A172 (cell line): ENCODE measurements at regions not wholly inside any gene's neighbourhood (a gene's known extent, or its start where the extent isn't known, plus 50 kb on each side); places are given as distances from the start of the nearest gene placed in this dataset.

Source experiments
- DNase-seq: peaks from one replicate; pipeline ENCODE4 v3.0.0-alpha.2; 2015; ENCODE audit warnings: low spot score

- no peak for DNase-seq
These were observed 274.3 kb upstream of the FOXQ1 start for GRCh38 chr6:1037430-1038202.

- DNase-seq: no peak
These were observed 276.5 kb upstream of the FOXQ1 start for GRCh38 chr6:1035401-1035800.

GRCh38 chr6:1031720-1032119 is 280.2 kb upstream of the FOXQ1 start:
- DNase-seq: no peak

GRCh38 chr6:1029141-1029540 is 282.8 kb upstream of the FOXQ1 start:
- no peak for DNase-seq

GRCh38 chr6:1028723-1029122 is 283.2 kb upstream of the FOXQ1 start:
- DNase-seq: no peak

GRCh38 chr6:1027795-1028569 is 283.9 kb upstream of the FOXQ1 start:
- no peak for DNase-seq

- peak; percentile 66 for DNase-seq
These were observed 284.6 kb upstream of the FOXQ1 start for GRCh38 chr6:1027109-1027794.

GRCh38 chr6:1025821-1026220 is 286.1 kb upstream of the FOXQ1 start:
- no peak for DNase-seq

- peak; percentile 96 for DNase-seq
These were observed 287.3 kb upstream of the FOXQ1 start for GRCh38 chr6:1024587-1024986.

GRCh38 chr6:1024161-1024560 is 287.7 kb upstream of the FOXQ1 start:
- DNase-seq: no peak

- no peak for DNase-seq
These were observed 288.7 kb upstream of the FOXQ1 start for GRCh38 chr6:1023229-1023628.

GRCh38 chr6:1022719-1023118 is 289.2 kb upstream of the FOXQ1 start:
- DNase-seq: no peak

GRCh38 chr6:1020837-1021236 is 291.1 kb upstream of the FOXQ1 start:
- DNase-seq: no peak

GRCh38 chr6:1020133-1020532 is 291.8 kb upstream of the FOXQ1 start:
- no peak for DNase-seq

GRCh38 chr6:1018041-1018440 is 293.9 kb upstream of the FOXQ1 start:
- DNase-seq: no peak

- DNase-seq: no peak
These were observed 295.3 kb upstream of the FOXQ1 start for GRCh38 chr6:1016329-1017302.

- DNase-seq: no peak
These were observed 296.1 kb upstream of the FOXQ1 start for GRCh38 chr6:1015825-1016224.

- DNase-seq: no peak
These were observed 297.5 kb upstream of the FOXQ1 start for GRCh38 chr6:1014431-1014807.

GRCh38 chr6:1013656-1014430 is 298.1 kb upstream of the FOXQ1 start:
- no peak for DNase-seq

GRCh38 chr6:1009103-1009502 is 302.8 kb upstream of the FOXQ1 start:
- no peak for DNase-seq

- DNase-seq: no peak
These were observed 304.7 kb upstream of the FOXQ1 start for GRCh38 chr6:1007159-1007558.
